GM21529 (cell line): ENCODE measurements at regions not wholly inside any gene's neighbourhood (a gene's known extent, or its start where the extent isn't known, plus 50 kb on each side); places are given as distances from the start of the nearest gene placed in this dataset.

Experiments used
- ATAC-seq: cut with Tn5 transposase; IDR thresholded peaks from one replicate; pipeline ENCODE4 v1.9.1; 2021; ENCODE audit not compliant: unreplicated experiment

- no peak for ATAC-seq
These were observed 92.5 kb upstream of the NCK2 start for GRCh38 chr2:105652014-105652796.

- no peak for ATAC-seq
These were observed 95.2 kb upstream of the NCK2 start for GRCh38 chr2:105649534-105649933.

GRCh38 chr2:105647731-105648130 is 97.0 kb upstream of the NCK2 start:
- no peak for ATAC-seq

- ATAC-seq = no peak
These were observed 98.0 kb upstream of the NCK2 start for GRCh38 chr2:105646774-105647076.

- no peak for ATAC-seq
These were observed 98.6 kb upstream of the NCK2 start for GRCh38 chr2:105645938-105646773.

- ATAC-seq = no peak
These were observed 99.4 kb upstream of the NCK2 start for GRCh38 chr2:105645031-105645937.

GRCh38 chr2:105644174-105644980 is 100.3 kb upstream of the NCK2 start:
- no peak for ATAC-seq

- no peak for ATAC-seq
These were observed 101.1 kb upstream of the NCK2 start for GRCh38 chr2:105643405-105644173.

- ATAC-seq = no peak
These were observed 103.3 kb upstream of the NCK2 start for GRCh38 chr2:105641389-105641811.

- no peak for ATAC-seq
These were observed 104.5 kb upstream of the NCK2 start for GRCh38 chr2:105640246-105640645.

- ATAC-seq = no peak
These were observed 108.5 kb upstream of the NCK2 start for GRCh38 chr2:105636109-105636740.

- no peak for ATAC-seq
These were observed 109.1 kb upstream of the NCK2 start for GRCh38 chr2:105635564-105635963.

- ATAC-seq = no peak
These were observed 110.5 kb upstream of the NCK2 start for GRCh38 chr2:105634198-105634597.

- ATAC-seq = no peak
These were observed 112.8 kb upstream of the NCK2 start for GRCh38 chr2:105631922-105632321.

GRCh38 chr2:105631011-105631410 is 113.7 kb upstream of the NCK2 start:
- ATAC-seq = no peak

GRCh38 chr2:105629634-105630033 is 115.1 kb upstream of the NCK2 start:
- no peak for ATAC-seq

- ATAC-seq = no peak
These were observed 117.2 kb upstream of the NCK2 start for GRCh38 chr2:105627534-105627933.

- ATAC-seq = no peak
These were observed 117.8 kb upstream of the NCK2 start for GRCh38 chr2:105626966-105627340.

- no peak for ATAC-seq
These were observed 118.3 kb upstream of the NCK2 start for GRCh38 chr2:105626212-105626965.
